ENCODE measurements at regions not wholly inside any gene's neighbourhood (a gene's known extent, or its start where the extent isn't known, plus 50 kb on each side); places are given as distances from the start of the nearest gene placed in this dataset.

DNA sequence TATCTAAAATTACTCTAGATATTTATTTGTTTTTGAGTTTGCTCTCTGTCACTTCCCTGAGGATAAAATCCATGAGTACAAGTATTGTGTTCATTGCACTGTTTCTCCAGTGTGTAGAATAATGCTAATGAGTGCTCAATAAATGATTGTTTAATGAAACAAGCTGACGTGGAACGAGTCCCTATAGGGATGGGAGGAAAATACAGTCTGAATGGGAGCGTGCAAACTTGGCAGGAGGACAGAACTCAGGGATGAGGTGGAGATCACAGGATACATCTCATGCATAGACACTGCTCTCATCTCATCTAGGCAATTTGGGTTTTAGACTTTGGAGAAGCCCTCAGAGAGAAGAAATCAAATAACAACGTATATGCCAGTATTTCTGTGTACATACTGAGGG, 58.4 kb upstream of the ZC3H12C start:
- Histone ChIP-seq H2AFZ (replicated peaks) (no peak overlapping the region), H3F3A (ENCODE audit: low read depth) (no peaks in the 10 kb centered on the region), H3K4me1 (peaks cover 9% of the 10 kb centered on the region), H3K36me3 (no peaks in the 10 kb centered on the region), H4K20me1 (ENCODE audit: low read depth) (no peaks in the 10 kb centered on the region), H3K4me2 (no peak overlapping the region), H3K79me2 (ENCODE audit: low read depth) (no peaks in the 10 kb centered on the region), H3K9me3 (ENCODE audit: low read depth) (no peaks in the 10 kb centered on the region), H3K9ac (no peak overlapping the region), H3K27ac (no peak overlapping the region), H3K27me3 (no peaks in the 10 kb centered on the region), H3K4me3 (no peak overlapping the region)
- no peak overlapping the region for H3K27ac Mint-ChIP-seq
- H3K27me3 Mint-ChIP-seq (ENCODE audit: insufficient read depth, low read depth) = peaks cover 3% of the 10 kb centered on the region
- no peak for DNase-seq (ENCODE audit: low spot score)
- no peak for TF ChIP-seq EZH2phosphoT487 (IDR thresholded peaks at IDR 0.05)
- TF ChIP-seq, protein P1, sequence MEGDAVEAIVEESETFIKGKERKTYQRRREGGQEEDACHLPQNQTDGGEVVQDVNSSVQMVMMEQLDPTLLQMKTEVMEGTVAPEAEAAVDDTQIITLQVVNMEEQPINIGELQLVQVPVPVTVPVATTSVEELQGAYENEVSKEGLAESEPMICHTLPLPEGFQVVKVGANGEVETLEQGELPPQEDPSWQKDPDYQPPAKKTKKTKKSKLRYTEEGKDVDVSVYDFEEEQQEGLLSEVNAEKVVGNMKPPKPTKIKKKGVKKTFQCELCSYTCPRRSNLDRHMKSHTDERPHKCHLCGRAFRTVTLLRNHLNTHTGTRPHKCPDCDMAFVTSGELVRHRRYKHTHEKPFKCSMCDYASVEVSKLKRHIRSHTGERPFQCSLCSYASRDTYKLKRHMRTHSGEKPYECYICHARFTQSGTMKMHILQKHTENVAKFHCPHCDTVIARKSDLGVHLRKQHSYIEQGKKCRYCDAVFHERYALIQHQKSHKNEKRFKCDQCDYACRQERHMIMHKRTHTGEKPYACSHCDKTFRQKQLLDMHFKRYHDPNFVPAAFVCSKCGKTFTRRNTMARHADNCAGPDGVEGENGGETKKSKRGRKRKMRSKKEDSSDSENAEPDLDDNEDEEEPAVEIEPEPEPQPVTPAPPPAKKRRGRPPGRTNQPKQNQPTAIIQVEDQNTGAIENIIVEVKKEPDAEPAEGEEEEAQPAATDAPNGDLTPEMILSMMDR (IDR thresholded peaks at IDR 0.05) = no peak
- TF ChIP-seq EZH2 (IDR thresholded peaks at IDR 0.05) = no peak
- H3K4me3 Mint-ChIP-seq = no peak overlapping the region
- no peaks in the 10 kb centered on the region for H3K9me3 Mint-ChIP-seq
- peaks cover 24% of the 10 kb centered on the region for H3K4me1 Mint-ChIP-seq
- no peaks in the 10 kb centered on the region for H3K36me3 Mint-ChIP-seq

DNA sequence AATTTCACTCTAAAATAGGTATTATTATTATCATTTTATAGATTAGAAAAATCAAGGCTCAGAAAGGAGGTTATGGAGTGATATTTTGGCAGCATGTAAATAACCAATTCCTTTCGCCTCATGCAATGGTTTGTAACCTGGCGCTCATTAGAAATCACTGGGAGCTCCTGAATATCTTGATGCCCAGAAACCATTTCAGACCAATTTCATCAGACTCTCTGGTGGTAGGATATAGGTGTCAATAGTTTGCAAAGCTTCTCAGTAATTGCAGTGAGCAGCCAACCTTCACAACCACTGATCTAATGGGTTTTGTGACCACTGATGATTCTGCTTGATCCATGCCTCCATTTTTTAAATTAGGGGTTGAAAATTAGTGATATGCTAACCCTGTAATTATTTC, 57.8 kb upstream of the ZC3H12C start:
- Histone ChIP-seq H3K4me2 (no peak overlapping the region), H3K27me3 (no peaks in the 10 kb centered on the region), H3K27ac (no peak overlapping the region), H3K4me3 (no peak overlapping the region), H3K36me3 (no peaks in the 10 kb centered on the region), H3K9ac (no peak overlapping the region), H2AFZ (replicated peaks) (no peak overlapping the region), H3K9me3 (ENCODE audit: low read depth) (no peaks in the 10 kb centered on the region), H4K20me1 (ENCODE audit: low read depth) (no peaks in the 10 kb centered on the region), H3K79me2 (ENCODE audit: low read depth) (no peaks in the 10 kb centered on the region), H3F3A (ENCODE audit: low read depth) (no peaks in the 10 kb centered on the region), H3K4me1 (peaks cover 9% of the 10 kb centered on the region)
- Mint-ChIP-seq H3K27ac (no peak overlapping the region), H3K9me3 (no peaks in the 10 kb centered on the region), H3K36me3 (no peaks in the 10 kb centered on the region), H3K27me3 (ENCODE audit: insufficient read depth, low read depth) (peaks cover 3% of the 10 kb centered on the region), H3K4me3 (no peak overlapping the region), H3K4me1 (peaks cover 18% of the 10 kb centered on the region)
- TF ChIP-seq EZH2phosphoT487 (IDR thresholded peaks at IDR 0.05) (no peak), EZH2 (IDR thresholded peaks at IDR 0.05) (no peak)
- TF ChIP-seq, protein P1 (IDR thresholded peaks at IDR 0.05) = no peak
- no peak for DNase-seq (ENCODE audit: low spot score)

DNA sequence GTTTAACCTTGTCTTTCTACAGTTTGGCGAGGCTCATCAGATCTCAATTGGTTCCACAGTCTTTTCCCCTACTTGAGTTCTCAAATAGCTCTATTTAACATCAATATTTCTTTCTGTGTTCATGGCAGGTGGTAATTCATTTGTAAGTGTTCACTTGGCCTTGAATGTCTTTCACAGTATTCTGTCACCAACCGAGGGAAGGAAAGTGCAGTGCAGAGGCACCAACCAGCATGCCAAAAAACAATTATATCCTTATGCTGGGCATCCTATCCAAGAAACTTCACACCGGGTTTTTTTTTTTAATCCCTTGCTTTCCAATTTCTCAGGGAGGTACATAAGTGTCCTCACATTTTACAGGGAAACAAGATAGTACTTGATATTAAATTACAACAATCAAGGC, 55.0 kb upstream of the ZC3H12C start:
- Histone ChIP-seq H3K9ac (no peak overlapping the region), H3K27ac (no peak overlapping the region), H3K79me2 (ENCODE audit: low read depth) (no peaks in the 10 kb centered on the region), H2AFZ (replicated peaks) (no peak overlapping the region), H3K4me3 (no peak overlapping the region), H3K36me3 (no peaks in the 10 kb centered on the region), H4K20me1 (ENCODE audit: low read depth) (no peaks in the 10 kb centered on the region), H3K9me3 (ENCODE audit: low read depth) (no peaks in the 10 kb centered on the region), H3K4me1 (no peaks in the 10 kb centered on the region), H3K27me3 (no peaks in the 10 kb centered on the region), H3K4me2 (no peak overlapping the region), H3F3A (ENCODE audit: low read depth) (no peaks in the 10 kb centered on the region)
- no peak for DNase-seq (ENCODE audit: low spot score)
- no peak overlapping the region for H3K27ac Mint-ChIP-seq
- H3K4me1 Mint-ChIP-seq = peaks cover 3% of the 10 kb centered on the region
- peaks cover 2% of the 10 kb centered on the region for H3K9me3 Mint-ChIP-seq
- no peak overlapping the region for H3K4me3 Mint-ChIP-seq
- H3K36me3 Mint-ChIP-seq = no peaks in the 10 kb centered on the region
- TF ChIP-seq EZH2phosphoT487 (IDR thresholded peaks at IDR 0.05) = no peak
- TF ChIP-seq, protein P1 (IDR thresholded peaks at IDR 0.05) = no peak
- TF ChIP-seq EZH2 (IDR thresholded peaks at IDR 0.05) = no peak
- peaks cover 3% of the 10 kb centered on the region for H3K27me3 Mint-ChIP-seq (ENCODE audit: insufficient read depth, low read depth)
